Esophagus muscularis mucosa (tissue), 4 donors: ENCODE measurements at regions not wholly inside any gene's neighbourhood (a gene's known extent, or its start where the extent isn't known, plus 50 kb on each side); places are given as distances from the start of the nearest gene placed in this dataset.

Experiments used
- CTCF ChIP-seq, 3 experiments: fragments of 200-600 bp in 2 of 3; fragments of 450-650 bp in 1 of 3; sonication (generic) in 2 of 3; IDR thresholded peaks; one replicate each; pipeline ENCODE4 v1.5.1; 2017 to 2019; ENCODE audit warnings: antibody characterized with exemption in 3 of 3, mild to moderate bottlenecking in 2 of 3, moderate library complexity in 1 of 3
- EP300 ChIP-seq: sonication (generic); formaldehyde crosslinking; IDR thresholded peaks from one replicate; pipeline ENCODE4 v1.6.1; 2017; ENCODE audit warnings: antibody characterized with exemption
- POLR2AphosphoS5 ChIP-seq, 2 donors: sonication (generic); formaldehyde crosslinking; IDR thresholded peaks; one replicate each; pipeline ENCODE4 v1.6.1; 2017; ENCODE audit warnings: antibody characterized with exemption in 2 of 2

- TF ChIP-seq POLR2AphosphoS5 (IDR thresholded peaks at IDR 0.05) (no peak), CTCF (IDR thresholded peaks at IDR 0.05) (no peak), EP300 (no peak)
Measured at GRCh38 chr13:34833562-34834182, 108.4 kb upstream of the NBEA start.
